ENCODE measurements at regions not wholly inside any gene's neighbourhood (a gene's known extent, or its start where the extent isn't known, plus 50 kb on each side); places are given as distances from the start of the nearest gene placed in this dataset.

- DNase-seq: no peak
Observed at GRCh38 chr12:85642288-85642687, 193.9 kb downstream of the RASSF9 start.

GRCh38 chr12:85642808-85643207 lies 193.4 kb downstream of the RASSF9 start:
- no peak for DNase-seq

GRCh38 chr12:85644508-85644907 lies 191.7 kb downstream of the RASSF9 start:
- no peak for DNase-seq

- DNase-seq: no peak
Observed at GRCh38 chr12:85653731-85654455, 182.3 kb downstream of the RASSF9 start.

GRCh38 chr12:85654456-85654840 lies 181.8 kb downstream of the RASSF9 start:
- DNase-seq: no peak

GRCh38 chr12:85656561-85656960 lies 179.6 kb downstream of the RASSF9 start:
- DNase-seq: no peak

GRCh38 chr12:85657251-85657650 lies 179.0 kb downstream of the RASSF9 start:
- no peak for DNase-seq

GRCh38 chr12:85657836-85658630 lies 178.2 kb downstream of the RASSF9 start:
- no peak for DNase-seq

- no peak for DNase-seq
Observed at GRCh38 chr12:85659754-85660530, 176.3 kb downstream of the RASSF9 start.

GRCh38 chr12:85661461-85662206 lies 174.6 kb downstream of the RASSF9 start:
- DNase-seq: no peak

- DNase-seq: no peak
Observed at GRCh38 chr12:85662207-85662602, 174.0 kb downstream of the RASSF9 start.

- DNase-seq: no peak
Observed at GRCh38 chr12:85663631-85664030, 172.6 kb downstream of the RASSF9 start.

GRCh38 chr12:85664429-85664828 lies 171.8 kb downstream of the RASSF9 start:
- no peak for DNase-seq

- no peak for DNase-seq
Observed at GRCh38 chr12:85669911-85670310, 166.3 kb downstream of the RASSF9 start.

GRCh38 chr12:85672436-85672835 lies 163.8 kb downstream of the RASSF9 start:
- no peak for DNase-seq

GRCh38 chr12:85673921-85674420 lies 162.2 kb downstream of the RASSF9 start:
- DNase-seq: no peak

GRCh38 chr12:85676816-85677749 lies 159.1 kb downstream of the RASSF9 start:
- no peak for DNase-seq

GRCh38 chr12:85679296-85679695 lies 156.9 kb downstream of the RASSF9 start:
- no peak for DNase-seq

- no peak for DNase-seq
Observed at GRCh38 chr12:85680881-85681280, 155.3 kb downstream of the RASSF9 start.

GRCh38 chr12:85681333-85681732 lies 154.9 kb downstream of the RASSF9 start:
- no peak for DNase-seq

GRCh38 chr12:85683051-85683450 lies 153.2 kb downstream of the RASSF9 start:
- no peak for DNase-seq

GRCh38 chr12:85688837-85689236 lies 147.4 kb downstream of the RASSF9 start:
- DNase-seq: no peak

Data from NCI-H446 treated with DMSO at 0.1 percent for 48 hours (cell line).